Renal pelvis (tissue), 1 donor: ENCODE measurements at regions not wholly inside any gene's neighbourhood (a gene's known extent, or its start where the extent isn't known, plus 50 kb on each side); places are given as distances from the start of the nearest gene placed in this dataset.
A peak's percentile ranks its signal among the peaks of the same experiment; 100 is the strongest.

ENCODE experiments used
- DNase-seq: peaks from one replicate; pipeline ENCODE4 v3.0.0-alpha.2; 2013

- DNase-seq = no peak
Measured at GRCh38 chr5:75948438-75948837, 134.7 kb upstream of the SV2C start.

- no peak for DNase-seq
Measured at GRCh38 chr5:75940418-75940817, 142.8 kb upstream of the SV2C start.

GRCh38 chr5:75935572-75935971 lies 147.6 kb upstream of the SV2C start:
- DNase-seq = no peak

- DNase-seq = no peak
Measured at GRCh38 chr5:75933489-75933888, 149.7 kb upstream of the SV2C start.

GRCh38 chr5:75931175-75931574 lies 152.0 kb upstream of the SV2C start:
- no peak for DNase-seq

GRCh38 chr5:75928992-75929391 lies 154.2 kb upstream of the SV2C start:
- DNase-seq = no peak

- DNase-seq = no peak
Measured at GRCh38 chr5:75922480-75922879, 160.7 kb upstream of the SV2C start.

GRCh38 chr5:75921011-75921410 lies 162.2 kb upstream of the SV2C start:
- DNase-seq = no peak

- DNase-seq = no peak
Measured at GRCh38 chr5:75916144-75916543, 167.0 kb upstream of the SV2C start.

GRCh38 chr5:75909223-75909622 lies 174.0 kb upstream of the SV2C start:
- DNase-seq = no peak

GRCh38 chr5:75907651-75908050 lies 175.5 kb upstream of the SV2C start:
- DNase-seq = no peak

GRCh38 chr5:75894482-75894881 lies 177.2 kb upstream of the POC5 start:
- no peak for DNase-seq

GRCh38 chr5:75891736-75892135 lies 174.5 kb upstream of the POC5 start:
- DNase-seq = no peak

- DNase-seq = no peak
Measured at GRCh38 chr5:75891020-75891419, 173.8 kb upstream of the POC5 start.

GRCh38 chr5:75890546-75890945 lies 173.3 kb upstream of the POC5 start:
- DNase-seq = no peak

- DNase-seq = no peak
Measured at GRCh38 chr5:75886706-75887105, 169.5 kb upstream of the POC5 start.

GRCh38 chr5:75885849-75886596 lies 168.8 kb upstream of the POC5 start:
- no peak for DNase-seq

GRCh38 chr5:75885321-75885720 lies 168.1 kb upstream of the POC5 start:
- no peak for DNase-seq

- no peak for DNase-seq
Measured at GRCh38 chr5:75869891-75870290, 152.7 kb upstream of the POC5 start.

GRCh38 chr5:75862872-75863271 lies 145.6 kb upstream of the POC5 start:
- DNase-seq = peak; percentile 27

GRCh38 chr5:75859621-75860020 lies 142.4 kb upstream of the POC5 start:
- DNase-seq = peak; percentile 36

GRCh38 chr5:75856056-75856455 lies 138.8 kb upstream of the POC5 start:
- no peak for DNase-seq

GRCh38 chr5:75848077-75848476 lies 130.8 kb upstream of the POC5 start:
- no peak for DNase-seq

- DNase-seq = no peak
Measured at GRCh38 chr5:75847561-75848021, 130.4 kb upstream of the POC5 start.
